GM18870 (cell line): ENCODE measurements at regions not wholly inside any gene's neighbourhood (a gene's known extent, or its start where the extent isn't known, plus 50 kb on each side); places are given as distances from the start of the nearest gene placed in this dataset.

Experiments
- ATAC-seq: cut with Tn5 transposase; IDR thresholded peaks from one replicate; pipeline ENCODE4 v1.9.1; 2021; ENCODE audit warnings: moderate library complexity; ENCODE audit not compliant: unreplicated experiment

- ATAC-seq, result no peak
These were observed 385.3 kb upstream of the SMIM21 start for GRCh38 chr18:75812761-75813160.

- ATAC-seq, result no peak
These were observed 383.6 kb upstream of the SMIM21 start for GRCh38 chr18:75810961-75811551.

- ATAC-seq, result no peak
These were observed 383.0 kb upstream of the SMIM21 start for GRCh38 chr18:75810516-75810915.

- no peak for ATAC-seq
These were observed 382.4 kb upstream of the SMIM21 start for GRCh38 chr18:75809926-75810255.

GRCh38 chr18:75809151-75809925 lies 381.8 kb upstream of the SMIM21 start:
- ATAC-seq, result no peak

GRCh38 chr18:75805265-75805664 lies 377.8 kb upstream of the SMIM21 start:
- no peak for ATAC-seq

- no peak for ATAC-seq
These were observed 375.2 kb upstream of the SMIM21 start for GRCh38 chr18:75802681-75803080.

GRCh38 chr18:75801178-75801577 lies 373.7 kb upstream of the SMIM21 start:
- no peak for ATAC-seq

GRCh38 chr18:75800331-75800648 lies 372.8 kb upstream of the SMIM21 start:
- ATAC-seq, result no peak

- ATAC-seq, result no peak
These were observed 372.2 kb upstream of the SMIM21 start for GRCh38 chr18:75799449-75800330.

- no peak for ATAC-seq
These were observed 369.5 kb upstream of the SMIM21 start for GRCh38 chr18:75797046-75797445.

- no peak for ATAC-seq
These were observed 363.3 kb upstream of the SMIM21 start for GRCh38 chr18:75790796-75791195.

GRCh38 chr18:75790111-75790510 lies 362.6 kb upstream of the SMIM21 start:
- ATAC-seq, result no peak

- no peak for ATAC-seq
These were observed 358.3 kb upstream of the SMIM21 start for GRCh38 chr18:75785834-75786233.

GRCh38 chr18:75785206-75785605 lies 357.7 kb upstream of the SMIM21 start:
- ATAC-seq, result no peak

- no peak for ATAC-seq
These were observed 356.9 kb upstream of the SMIM21 start for GRCh38 chr18:75784390-75784789.

GRCh38 chr18:75783566-75784281 lies 356.2 kb upstream of the SMIM21 start:
- no peak for ATAC-seq

GRCh38 chr18:75782826-75783225 lies 355.3 kb upstream of the SMIM21 start:
- ATAC-seq, result no peak

GRCh38 chr18:75782204-75782603 lies 354.7 kb upstream of the SMIM21 start:
- ATAC-seq, result no peak

- no peak for ATAC-seq
These were observed 352.4 kb upstream of the SMIM21 start for GRCh38 chr18:75779910-75780309.

- ATAC-seq, result no peak
These were observed 351.9 kb upstream of the SMIM21 start for GRCh38 chr18:75779450-75779849.
